Peyer's patch (tissue), 4 donors: ENCODE measurements at regions not wholly inside any gene's neighbourhood (a gene's known extent, or its start where the extent isn't known, plus 50 kb on each side); places are given as distances from the start of the nearest gene placed in this dataset.

Experiments used
- DNase-seq, 3 donors: peaks; one replicate each; pipeline ENCODE4 v3.0.0-alpha.2; 2017 to 2019
- H3K27ac ChIP-seq, 4 donors: fragments of 200-600 bp; sonication (generic); one replicate each; pipeline ENCODE4 v1.5.1; 2016 to 2019
- H3K27me3 ChIP-seq, 2 donors: fragments of 200-600 bp; sonication (generic); one replicate each; pipeline ENCODE4 v1.5.1; 2019
- H3K36me3 ChIP-seq, 3 donors: fragments of 200-600 bp; sonication (generic); one replicate each; pipeline ENCODE4 v1.5.1; 2016 to 2019
- H3K4me1 ChIP-seq, 4 donors: fragments of 200-600 bp; sonication (generic); one replicate each; pipeline ENCODE4 v1.5.1; 2016 to 2019
- H3K4me3 ChIP-seq, 4 donors: fragments of 200-600 bp; sonication (generic); 1 replicate in 3 of 4; 2 replicates in 1 of 4; pipeline ENCODE4 v1.5.1; 2016 to 2019; ENCODE audit warnings: mild to moderate bottlenecking in 1 of 4
- H3K9me3 ChIP-seq, 4 donors: fragments of 200-600 bp; sonication (generic); one replicate each; pipeline ENCODE4 v1.5.1; 2016 to 2019; ENCODE audit warnings: mild to moderate bottlenecking in 1 of 4
- POLR2A ChIP-seq, 2 donors: fragments of 450-650 bp; IDR thresholded peaks; one replicate each; pipeline ENCODE4 v1.5.1; 2017; ENCODE audit warnings: antibody characterized with exemption in 2 of 2, mild to moderate bottlenecking in 2 of 2, moderate library complexity in 2 of 2
- TF ChIP-seq, protein P1 (sequence below), 6 experiments: fragments of 450-650 bp in 4 of 6; fragments of 200-600 bp in 2 of 6; sonication (generic) in 1 of 6; IDR thresholded peaks; one replicate each; pipeline ENCODE4 v1.5.1; 2017 to 2019; ENCODE audit warnings: antibody characterized with exemption in 6 of 6, mild to moderate bottlenecking in 3 of 6, moderate library complexity in 1 of 6

DNA sequence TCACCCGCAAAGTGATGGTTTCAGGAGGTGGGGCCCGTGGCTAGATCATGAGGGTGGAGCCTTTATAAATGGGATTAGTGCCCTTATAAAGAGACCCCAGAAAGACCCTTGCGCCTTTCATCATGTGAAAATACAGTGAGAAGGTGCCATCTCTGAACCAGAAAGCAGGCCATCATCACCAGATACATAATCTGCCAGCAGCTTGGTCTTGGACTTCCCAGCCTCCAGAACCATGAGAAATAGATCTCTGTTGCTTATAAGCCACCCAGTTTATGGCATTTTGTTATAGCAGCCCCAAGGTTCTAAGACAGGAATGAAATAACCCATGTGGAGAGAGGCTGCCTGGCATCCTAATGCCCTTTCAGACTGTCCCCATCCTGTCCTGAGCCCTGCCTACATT is 127.8 kb upstream of the SMAD3 start:
- Histone ChIP-seq H3K4me3 (no peak overlapping the region), H3K9me3 (no peaks in the 10 kb centered on the region), H3K27me3 (no peaks in the 10 kb centered on the region), H3K36me3 (no peaks in the 10 kb centered on the region), H3K4me1 (peaks cover 0 to 6% (median 0%) of the 10 kb centered on the region in 4 donors), H3K27ac (no peak overlapping the region)
- TF ChIP-seq POLR2A (IDR thresholded peaks at IDR 0.05), result no peak
- TF ChIP-seq, protein P1, sequence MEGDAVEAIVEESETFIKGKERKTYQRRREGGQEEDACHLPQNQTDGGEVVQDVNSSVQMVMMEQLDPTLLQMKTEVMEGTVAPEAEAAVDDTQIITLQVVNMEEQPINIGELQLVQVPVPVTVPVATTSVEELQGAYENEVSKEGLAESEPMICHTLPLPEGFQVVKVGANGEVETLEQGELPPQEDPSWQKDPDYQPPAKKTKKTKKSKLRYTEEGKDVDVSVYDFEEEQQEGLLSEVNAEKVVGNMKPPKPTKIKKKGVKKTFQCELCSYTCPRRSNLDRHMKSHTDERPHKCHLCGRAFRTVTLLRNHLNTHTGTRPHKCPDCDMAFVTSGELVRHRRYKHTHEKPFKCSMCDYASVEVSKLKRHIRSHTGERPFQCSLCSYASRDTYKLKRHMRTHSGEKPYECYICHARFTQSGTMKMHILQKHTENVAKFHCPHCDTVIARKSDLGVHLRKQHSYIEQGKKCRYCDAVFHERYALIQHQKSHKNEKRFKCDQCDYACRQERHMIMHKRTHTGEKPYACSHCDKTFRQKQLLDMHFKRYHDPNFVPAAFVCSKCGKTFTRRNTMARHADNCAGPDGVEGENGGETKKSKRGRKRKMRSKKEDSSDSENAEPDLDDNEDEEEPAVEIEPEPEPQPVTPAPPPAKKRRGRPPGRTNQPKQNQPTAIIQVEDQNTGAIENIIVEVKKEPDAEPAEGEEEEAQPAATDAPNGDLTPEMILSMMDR (IDR thresholded peaks at IDR 0.05), result no peak
- DNase-seq, result no peak

- no peak overlapping the region for H3K4me3 ChIP-seq
- no peaks in the 10 kb centered on the region for H3K9me3 ChIP-seq
- H3K4me1 ChIP-seq, result peaks cover 0 to 8% (median 0%) of the 10 kb centered on the region in 4 donors
- H3K27ac ChIP-seq, result no peak overlapping the region
- H3K36me3 ChIP-seq, result no peaks in the 10 kb centered on the region
- no peak for TF ChIP-seq POLR2A (IDR thresholded peaks at IDR 0.05)
- TF ChIP-seq, protein P1 (IDR thresholded peaks at IDR 0.05), result no peak
- no peaks in the 10 kb centered on the region for H3K27me3 ChIP-seq
- DNase-seq, result no peak
Observed at GRCh38 chr15:66938114-66938830, 127.1 kb upstream of the SMAD3 start.

GRCh38 chr15:66939016-66939415 is 126.4 kb upstream of the SMAD3 start:
- no peak for DNase-seq
- H3K27ac ChIP-seq, result no peak overlapping the region
- no peak for TF ChIP-seq POLR2A (IDR thresholded peaks at IDR 0.05)
- TF ChIP-seq, protein P1 (IDR thresholded peaks at IDR 0.05), result no peak

GRCh38 chr15:66939451-66940023 is 125.9 kb upstream of the SMAD3 start:
- no peak for DNase-seq
- Histone ChIP-seq H3K9me3 (no peaks in the 10 kb centered on the region), H3K36me3 (no peaks in the 10 kb centered on the region), H3K27ac (no peak overlapping the region), H3K4me1 (peaks cover 0 to 19% (median 0%) of the 10 kb centered on the region in 4 donors), H3K27me3 (no peaks in the 10 kb centered on the region), H3K4me3 (no peak overlapping the region)
- TF ChIP-seq, protein P1 (IDR thresholded peaks at IDR 0.05), result no peak
- no peak for TF ChIP-seq POLR2A (IDR thresholded peaks at IDR 0.05)

More at GRCh38 chr15:66939016-66939415, 126.4 kb upstream of the SMAD3 start:
- Histone ChIP-seq H3K4me3 (no peak overlapping the region), H3K9me3 (no peaks in the 10 kb centered on the region), H3K4me1 (peaks cover 0 to 15% (median 0%) of the 10 kb centered on the region in 4 donors), H3K27me3 (no peaks in the 10 kb centered on the region), H3K36me3 (no peaks in the 10 kb centered on the region)

DNA sequence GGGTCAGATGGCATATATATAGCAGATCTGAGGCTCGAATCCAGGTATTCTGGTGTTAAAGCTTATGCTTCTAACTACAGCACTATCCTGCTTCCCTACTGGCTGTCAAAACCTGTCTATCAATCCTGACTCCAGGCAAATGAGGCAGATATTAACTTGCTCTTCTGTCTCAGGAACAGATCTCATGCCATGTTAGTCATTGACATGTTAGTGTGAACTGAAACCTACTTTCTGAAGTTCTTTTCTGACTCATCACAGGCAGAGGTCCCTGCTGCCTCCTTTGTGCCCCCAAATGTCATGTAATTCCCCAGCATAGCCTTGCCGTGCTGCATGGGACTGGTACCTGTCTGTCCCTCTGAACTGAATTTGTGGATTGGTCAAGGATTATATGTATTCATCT is 125.0 kb upstream of the SMAD3 start:
- H3K27ac ChIP-seq, result no peak overlapping the region
- H3K36me3 ChIP-seq, result no peaks in the 10 kb centered on the region
- no peak for DNase-seq
- TF ChIP-seq POLR2A (IDR thresholded peaks at IDR 0.05), result no peak
- TF ChIP-seq, protein P1 (IDR thresholded peaks at IDR 0.05), result no peak
- no peaks in the 10 kb centered on the region for H3K27me3 ChIP-seq
- no peak overlapping the region for H3K4me3 ChIP-seq
- H3K4me1 ChIP-seq, result peaks cover 0 to 19% (median 0%) of the 10 kb centered on the region in 4 donors
- H3K9me3 ChIP-seq, result no peaks in the 10 kb centered on the region
